ENCODE measurements at regions not wholly inside any gene's neighbourhood (a gene's known extent, or its start where the extent isn't known, plus 50 kb on each side); places are given as distances from the start of the nearest gene placed in this dataset.
"Not testable (repeated sequence)": the region's sequence is repeated elsewhere in the genome, so short reads cannot be mapped to it uniquely, and the experiment has no call there.

GRCh38 chr6:160804639-160805038, 102.6 kb downstream of the PLG start:
- DNase-seq: no peak

DNA sequence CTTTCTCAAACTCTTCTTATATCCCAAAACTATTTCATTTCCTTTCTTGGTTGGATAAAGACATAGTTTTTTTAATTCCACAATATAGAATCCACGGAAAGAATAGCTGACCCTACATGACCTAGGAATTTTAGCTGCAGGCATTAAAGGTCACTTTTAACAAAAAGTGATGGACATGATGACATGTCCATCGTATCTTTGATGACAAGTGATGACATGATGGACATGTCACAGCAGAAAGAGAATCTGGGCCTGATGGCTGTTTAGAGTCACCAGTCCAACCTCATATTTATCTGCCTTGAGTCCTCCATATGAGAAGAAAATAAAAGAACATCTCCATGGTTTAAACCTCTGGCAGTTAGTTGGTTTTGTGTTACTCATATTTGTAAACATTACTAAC, 106.2 kb downstream of the PLG start:
- DNase-seq: no peak

GRCh38 chr6:160810238-160810637, 108.2 kb downstream of the PLG start:
- no peak for DNase-seq

DNA sequence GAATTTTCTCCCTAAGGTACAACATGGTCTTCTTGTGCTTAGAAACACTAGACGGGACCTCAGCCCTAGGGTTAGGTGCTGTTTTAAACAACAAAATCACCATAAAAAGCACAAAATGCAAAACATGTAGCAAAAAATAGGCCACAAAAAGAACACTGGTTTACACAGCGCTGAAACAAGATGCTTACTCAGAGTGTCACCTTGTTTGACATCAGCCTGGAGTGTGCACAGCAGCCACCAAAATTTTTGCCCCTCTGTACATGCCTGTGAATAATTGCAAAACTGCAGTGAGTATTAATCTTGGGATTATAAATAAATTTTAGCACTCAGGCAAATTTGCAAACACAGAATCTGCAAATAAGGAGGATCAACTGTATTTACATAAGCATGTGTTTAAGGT, 110.1 kb downstream of the PLG start:
- DNase-seq: no peak

DNA sequence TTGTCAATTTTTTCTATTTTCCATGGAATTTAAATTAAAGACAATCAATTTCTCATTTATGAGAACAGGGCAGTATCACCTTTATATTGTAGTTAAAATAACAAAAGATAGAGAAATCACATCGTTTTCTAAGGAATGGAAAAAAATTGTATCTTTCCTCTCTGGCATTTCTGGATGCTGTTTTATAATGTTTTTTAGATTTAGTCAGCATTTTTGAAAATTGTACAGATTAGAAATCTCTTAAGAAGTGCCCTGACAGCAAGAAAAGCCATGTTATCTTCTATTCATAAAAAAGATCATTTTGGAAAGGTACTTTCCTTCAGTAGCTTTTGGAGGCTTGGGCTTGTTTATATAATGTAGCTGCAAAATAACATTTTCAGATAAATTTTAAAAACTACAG, 116.9 kb downstream of the PLG start:
- no peak for DNase-seq

GRCh38 chr6:160820661-160821060, 118.6 kb downstream of the PLG start:
- DNase-seq: not testable (repeated sequence)

GRCh38 chr6:160831739-160832138, 129.7 kb downstream of the PLG start:
- DNase-seq: no peak

GRCh38 chr6:160832422-160832821, 130.4 kb downstream of the PLG start:
- DNase-seq: no peak

GRCh38 chr6:160837146-160837545, 135.1 kb downstream of the PLG start:
- DNase-seq: no peak

GRCh38 chr6:160851031-160851430, 140.5 kb upstream of the MAP3K4 start:
- DNase-seq: no peak

- DNase-seq: no peak
These were observed 137.6 kb upstream of the MAP3K4 start for GRCh38 chr6:160853946-160854345.

GRCh38 chr6:160858886-160859285, 132.7 kb upstream of the MAP3K4 start:
- no peak for DNase-seq

GRCh38 chr6:160859822-160860221, 131.7 kb upstream of the MAP3K4 start:
- no peak for DNase-seq

GRCh38 chr6:160861824-160862223, 129.7 kb upstream of the MAP3K4 start:
- DNase-seq: no peak

DNA sequence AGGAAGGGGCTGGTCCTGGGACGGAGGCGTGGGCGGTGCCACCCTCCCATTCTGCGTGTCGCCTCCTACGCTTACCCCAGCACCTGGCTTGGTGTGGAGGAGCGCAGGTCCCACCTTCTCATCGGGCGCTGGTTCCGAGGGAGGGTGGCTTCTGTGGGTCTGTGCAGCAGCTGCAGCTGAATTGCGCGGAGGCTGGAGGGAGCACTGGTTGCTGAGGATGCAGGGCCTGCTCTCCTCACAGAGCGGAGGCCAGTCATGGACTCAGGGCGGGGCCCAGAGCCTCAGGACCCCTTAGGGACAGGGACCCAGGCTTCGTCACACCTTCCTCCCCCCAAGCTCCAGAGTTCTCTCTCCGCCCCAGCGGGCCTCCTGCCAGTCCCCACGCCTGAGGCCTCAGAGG, 127.8 kb upstream of the MAP3K4 start:
- DNase-seq: no peak

DNA sequence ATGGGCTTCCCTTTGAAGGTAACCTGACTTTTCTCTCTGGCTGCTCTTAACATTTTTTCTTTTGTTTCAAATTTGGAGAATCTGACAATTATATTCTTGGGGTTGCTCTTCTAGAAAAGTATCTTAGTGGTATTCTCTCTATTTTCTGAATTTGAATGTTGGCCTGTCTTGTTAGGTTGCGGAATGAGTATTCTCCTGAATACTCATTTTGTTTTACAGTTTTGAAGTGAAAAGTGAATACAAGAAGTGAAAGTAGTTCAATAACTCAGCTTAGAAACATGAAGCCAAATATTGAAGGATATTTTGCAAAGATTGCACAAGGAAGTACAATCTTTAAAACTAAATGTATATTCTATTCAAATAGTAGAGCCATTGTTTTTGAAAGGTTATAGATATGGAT, 120.2 kb upstream of the MAP3K4 start:
- no peak for DNase-seq

DNA sequence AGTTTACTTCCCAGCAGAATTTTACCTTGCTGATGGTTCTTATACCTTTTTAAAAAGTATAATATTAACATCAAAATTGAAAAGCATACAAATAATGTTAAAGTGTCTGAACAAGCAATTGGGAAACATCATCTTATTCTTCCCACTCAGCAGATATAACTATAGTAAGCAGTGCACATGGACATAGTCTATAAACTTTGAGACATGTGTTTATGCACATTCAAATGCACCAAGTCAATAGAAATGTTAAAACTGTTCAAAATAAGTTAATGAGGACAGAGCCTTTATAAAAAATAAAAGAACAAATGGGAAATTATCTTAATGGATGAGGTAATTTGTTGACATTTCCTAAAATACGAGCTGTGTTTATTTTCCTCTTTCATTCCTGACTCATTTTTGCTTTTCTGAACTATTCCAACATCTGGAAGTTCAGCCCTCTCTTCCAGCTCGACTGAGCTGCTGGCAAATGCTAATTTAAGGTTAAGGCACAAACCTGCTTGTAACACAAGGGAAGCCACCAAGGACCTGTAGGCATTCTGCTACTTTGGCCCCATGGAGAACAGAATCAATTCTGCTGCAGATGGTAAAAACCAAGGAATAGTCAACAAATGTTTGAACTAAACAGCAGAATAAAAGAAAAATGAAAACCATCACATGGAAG, 110.3 kb upstream of the MAP3K4 start:
- no peak for DNase-seq

GRCh38 chr6:160882006-160882405, 109.6 kb upstream of the MAP3K4 start:
- DNase-seq: no peak

GRCh38 chr6:160882791-160883279, 108.7 kb upstream of the MAP3K4 start:
- DNase-seq: no peak

DNA sequence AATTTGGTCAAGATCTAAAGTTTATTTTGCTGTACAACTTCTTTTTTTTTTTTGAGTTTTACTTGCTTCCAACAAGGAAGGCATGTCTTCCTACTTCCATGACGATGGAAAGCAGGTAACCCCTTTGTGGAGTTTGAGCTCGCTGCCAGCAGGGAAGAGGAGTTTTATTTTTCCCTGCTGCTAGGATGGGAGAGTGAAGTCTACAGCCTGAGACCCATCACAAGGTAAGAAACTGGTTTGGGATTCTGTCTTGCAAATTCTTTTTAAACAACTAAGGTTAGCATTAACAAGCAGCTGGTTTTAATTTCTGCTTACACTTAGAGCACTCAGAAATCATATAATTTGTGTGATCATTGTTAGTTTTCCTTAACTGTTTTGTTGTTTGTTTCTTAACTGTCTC, 108.0 kb upstream of the MAP3K4 start:
- DNase-seq: no peak

DNA sequence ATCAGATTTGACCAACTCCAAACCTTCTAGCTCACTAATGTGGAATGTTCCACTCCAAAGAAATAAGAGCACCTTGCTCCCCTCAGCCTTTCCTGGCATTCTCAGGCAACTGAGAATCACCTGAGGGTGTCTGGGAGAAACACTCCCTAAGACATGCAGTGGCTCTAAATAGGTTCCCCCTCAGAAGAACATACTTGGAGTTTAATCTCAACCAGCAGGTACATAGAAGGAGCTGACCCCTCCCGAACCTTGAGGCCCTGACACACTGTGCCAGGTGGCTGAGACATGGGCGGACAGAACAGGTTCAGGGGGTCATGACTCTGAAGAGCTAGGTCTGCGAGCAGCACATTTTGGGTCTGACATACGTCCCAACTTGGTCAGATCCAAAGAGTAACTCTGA, 107.6 kb upstream of the MAP3K4 start:
- DNase-seq: no peak

DNA sequence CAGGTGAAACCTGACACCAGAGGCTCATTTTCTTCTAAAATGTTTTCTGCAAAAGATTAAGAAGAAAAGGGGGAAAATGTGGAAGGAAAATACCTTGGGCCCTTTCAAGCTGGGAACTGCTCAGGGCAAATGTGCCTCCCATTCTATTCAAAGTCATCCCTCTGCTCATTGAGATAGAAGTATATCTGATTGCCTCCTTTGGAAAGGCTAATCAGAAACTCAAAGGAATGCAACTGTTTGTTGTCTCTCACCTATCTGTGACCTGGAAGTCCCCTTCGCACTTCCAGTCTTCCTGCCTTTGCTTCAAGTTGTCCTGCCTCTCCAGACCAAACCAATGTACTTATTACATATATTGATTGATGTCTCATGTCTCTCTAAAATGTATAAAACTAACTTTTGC, 102.4 kb upstream of the MAP3K4 start:
- not testable (repeated sequence) for DNase-seq

- no peak for DNase-seq
These were observed 99.9 kb upstream of the MAP3K4 start for GRCh38 chr6:160891690-160892089.

GRCh38 chr6:160895562-160895961, 96.0 kb upstream of the MAP3K4 start:
- no peak for DNase-seq

DNA sequence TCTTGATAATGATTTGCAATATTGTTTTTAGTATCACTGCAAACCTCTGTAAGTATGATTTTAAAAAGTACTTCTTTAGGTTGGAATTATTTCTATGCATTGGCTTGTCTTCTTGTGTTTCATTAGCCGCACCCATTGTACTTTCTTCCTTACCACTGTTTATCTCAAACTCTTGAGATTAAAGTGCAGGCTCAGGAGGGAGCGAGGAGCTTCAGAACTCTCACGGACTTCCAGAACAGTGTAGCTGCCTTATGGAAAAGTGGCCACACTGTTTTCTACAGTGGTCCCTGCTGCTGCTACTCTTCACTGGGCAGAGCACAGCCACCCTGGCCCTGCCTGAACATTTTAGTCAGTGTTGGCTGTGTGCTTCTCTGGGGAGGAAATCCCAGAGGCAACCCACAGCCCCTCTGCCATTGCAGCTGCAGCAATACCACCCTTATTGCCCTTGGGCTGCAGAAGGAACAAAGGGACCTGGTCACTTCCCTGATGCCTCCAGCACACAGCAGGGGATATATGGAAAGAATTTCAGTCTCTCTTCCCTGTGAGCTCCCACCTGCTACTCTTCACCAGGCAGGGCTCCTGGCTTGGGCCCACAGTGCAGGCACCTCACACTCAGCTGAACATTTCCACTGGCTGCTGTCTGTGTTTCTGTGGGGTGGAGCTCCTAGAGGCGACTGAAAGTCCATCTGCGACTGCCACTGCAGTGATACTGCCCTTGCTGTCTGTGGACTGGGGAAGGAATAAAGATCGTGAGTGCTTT, 91.7 kb upstream of the MAP3K4 start:
- DNase-seq: no peak
